HFFc6 (cell line): ENCODE measurements at regions not wholly inside any gene's neighbourhood (a gene's known extent, or its start where the extent isn't known, plus 50 kb on each side); places are given as distances from the start of the nearest gene placed in this dataset.

Experiments
- DNase-seq: peaks from one replicate; pipeline ENCODE4 v3.0.0-alpha.2; 2018
- H3K27ac Mint-ChIP-seq: 2 replicates; pipeline ENCODE4 v1.8.0; 2020; ENCODE audit warnings: mild to moderate bottlenecking, mixed read lengths
- H3K27me3 Mint-ChIP-seq: 2 replicates; pipeline ENCODE4 v1.8.0; 2021; ENCODE audit warnings: mild to moderate bottlenecking, moderate library complexity, mixed read lengths; ENCODE audit not compliant: insufficient read depth
- H3K36me3 Mint-ChIP-seq: 2 replicates; pipeline ENCODE4 v1.8.0; 2021; ENCODE audit warnings: low read depth, mixed read lengths
- H3K4me1 Mint-ChIP-seq: 2 replicates; pipeline ENCODE4 v1.8.0; 2020; ENCODE audit warnings: low read depth, mixed read lengths
- H3K4me3 Mint-ChIP-seq: 2 replicates; pipeline ENCODE4 v1.8.0; 2020; ENCODE audit warnings: mild to moderate bottlenecking, moderate library complexity, mixed read lengths
- H3K9me3 Mint-ChIP-seq: 2 replicates; pipeline ENCODE4 v1.8.0; 2020; ENCODE audit warnings: mild to moderate bottlenecking, mixed read lengths
- TF ChIP-seq, protein P1 (sequence below): fragments of 200-600 bp; sonication (generic); IDR thresholded peaks from 2 replicates; pipeline ENCODE4 v1.5.0; 2021; ENCODE audit warnings: antibody characterized with exemption, mild to moderate bottlenecking

- no peak overlapping the region for H3K27ac Mint-ChIP-seq
- no peak for DNase-seq
- TF ChIP-seq, protein P1, sequence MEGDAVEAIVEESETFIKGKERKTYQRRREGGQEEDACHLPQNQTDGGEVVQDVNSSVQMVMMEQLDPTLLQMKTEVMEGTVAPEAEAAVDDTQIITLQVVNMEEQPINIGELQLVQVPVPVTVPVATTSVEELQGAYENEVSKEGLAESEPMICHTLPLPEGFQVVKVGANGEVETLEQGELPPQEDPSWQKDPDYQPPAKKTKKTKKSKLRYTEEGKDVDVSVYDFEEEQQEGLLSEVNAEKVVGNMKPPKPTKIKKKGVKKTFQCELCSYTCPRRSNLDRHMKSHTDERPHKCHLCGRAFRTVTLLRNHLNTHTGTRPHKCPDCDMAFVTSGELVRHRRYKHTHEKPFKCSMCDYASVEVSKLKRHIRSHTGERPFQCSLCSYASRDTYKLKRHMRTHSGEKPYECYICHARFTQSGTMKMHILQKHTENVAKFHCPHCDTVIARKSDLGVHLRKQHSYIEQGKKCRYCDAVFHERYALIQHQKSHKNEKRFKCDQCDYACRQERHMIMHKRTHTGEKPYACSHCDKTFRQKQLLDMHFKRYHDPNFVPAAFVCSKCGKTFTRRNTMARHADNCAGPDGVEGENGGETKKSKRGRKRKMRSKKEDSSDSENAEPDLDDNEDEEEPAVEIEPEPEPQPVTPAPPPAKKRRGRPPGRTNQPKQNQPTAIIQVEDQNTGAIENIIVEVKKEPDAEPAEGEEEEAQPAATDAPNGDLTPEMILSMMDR, result no peak
- H3K27me3 Mint-ChIP-seq, result no peaks in the 10 kb centered on the region
- no peak overlapping the region for H3K4me3 Mint-ChIP-seq
- peaks cover 16% of the 10 kb centered on the region for H3K36me3 Mint-ChIP-seq
- peaks cover 15% of the 10 kb centered on the region for H3K9me3 Mint-ChIP-seq
- H3K4me1 Mint-ChIP-seq, result no peaks in the 10 kb centered on the region
Observed at GRCh38 chr3:104816716-104817115, 550.0 kb upstream of the ALCAM start.

GRCh38 chr3:104819333-104819732 is 547.4 kb upstream of the ALCAM start:
- DNase-seq, result no peak

DNA sequence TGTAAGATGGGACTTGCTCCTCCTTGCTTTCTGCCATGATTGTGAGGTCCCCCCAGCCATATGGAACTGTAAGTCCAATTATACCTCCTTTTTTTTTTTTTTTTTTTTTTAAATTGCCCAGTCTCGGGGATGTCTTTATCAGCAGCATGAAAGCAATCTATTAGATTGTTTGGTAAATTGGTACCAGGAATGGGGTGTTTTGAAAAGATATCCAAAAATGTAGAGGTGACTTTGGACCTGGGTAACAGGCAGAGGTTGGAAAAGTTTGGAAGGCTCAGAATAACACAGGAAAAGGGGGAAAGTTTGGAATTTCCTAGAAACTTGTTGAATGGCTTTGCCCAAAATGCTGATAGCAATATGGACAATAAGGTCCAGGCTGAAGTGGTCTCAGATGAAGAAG is 545.8 kb upstream of the ALCAM start:
- Mint-ChIP-seq H3K27me3 (no peaks in the 10 kb centered on the region), H3K4me1 (peaks cover 8% of the 10 kb centered on the region; the same call in 1 of the 2 replicates), H3K9me3 (peaks cover 26% of the 10 kb centered on the region), H3K36me3 (peaks cover 28% of the 10 kb centered on the region), H3K4me3 (no peak overlapping the region), H3K27ac (no peak overlapping the region)
- TF ChIP-seq, protein P1, result no peak
- no peak for DNase-seq

More at GRCh38 chr3:104819333-104819732, 547.4 kb upstream of the ALCAM start:
- Mint-ChIP-seq H3K4me3 (no peak overlapping the region), H3K36me3 (peaks cover 28% of the 10 kb centered on the region), H3K9me3 (peaks cover 26% of the 10 kb centered on the region), H3K4me1 (no peaks in the 10 kb centered on the region), H3K27ac (no peak overlapping the region), H3K27me3 (no peaks in the 10 kb centered on the region)
- TF ChIP-seq, protein P1, result no peak

DNA sequence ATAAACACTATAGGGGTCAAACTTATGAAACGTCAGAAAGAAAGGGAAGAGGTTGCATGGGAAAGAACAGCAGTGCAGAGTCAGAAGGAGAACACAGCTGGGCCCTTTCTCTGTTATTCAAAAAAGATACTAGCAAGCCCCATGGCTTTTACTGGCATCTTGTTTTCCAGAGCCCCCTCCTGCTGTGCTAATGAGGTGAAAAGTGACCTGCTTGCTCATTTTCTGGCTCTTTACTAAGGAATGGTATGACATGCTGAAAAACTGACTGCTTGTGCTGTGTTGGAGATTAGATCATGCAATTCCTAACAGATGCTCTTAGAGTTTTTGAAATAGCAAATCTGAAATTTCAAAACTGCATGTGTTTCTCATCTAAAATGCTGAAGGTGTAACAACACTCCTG is 541.6 kb upstream of the ALCAM start:
- H3K4me1 Mint-ChIP-seq, result peaks cover 8% of the 10 kb centered on the region; the same call in 1 of the 2 replicates
- no peak for DNase-seq
- no peak overlapping the region for H3K27ac Mint-ChIP-seq
- no peaks in the 10 kb centered on the region for H3K27me3 Mint-ChIP-seq
- H3K4me3 Mint-ChIP-seq, result no peak overlapping the region
- TF ChIP-seq, protein P1, result no peak
- peaks cover 24% of the 10 kb centered on the region for H3K9me3 Mint-ChIP-seq
- peaks cover 26% of the 10 kb centered on the region for H3K36me3 Mint-ChIP-seq

- H3K27me3 Mint-ChIP-seq, result no peaks in the 10 kb centered on the region
- no peaks in the 10 kb centered on the region for H3K9me3 Mint-ChIP-seq
- peak overlapping the region; percentile 24; the same call in 1 of the 2 replicates for H3K27ac Mint-ChIP-seq
- TF ChIP-seq, protein P1, result no peak
- H3K4me1 Mint-ChIP-seq, result peaks cover 38% of the 10 kb centered on the region
- no peaks in the 10 kb centered on the region for H3K36me3 Mint-ChIP-seq
- no peak for DNase-seq
- H3K4me3 Mint-ChIP-seq, result peak overlapping the region; percentile 66
Observed at GRCh38 chr3:104831071-104831470, 535.6 kb upstream of the ALCAM start.

- DNase-seq, result no peak
- Mint-ChIP-seq H3K27me3 (no peaks in the 10 kb centered on the region), H3K9me3 (no peaks in the 10 kb centered on the region), H3K4me3 (no peak overlapping the region), H3K36me3 (no peaks in the 10 kb centered on the region), H3K27ac (no peak overlapping the region), H3K4me1 (peaks cover 42% of the 10 kb centered on the region)
- TF ChIP-seq, protein P1, result no peak
Observed at GRCh38 chr3:104832530-104832929, 534.2 kb upstream of the ALCAM start.
